Osteoblast (primary cell): ENCODE measurements at regions not wholly inside any gene's neighbourhood (a gene's known extent, or its start where the extent isn't known, plus 50 kb on each side); places are given as distances from the start of the nearest gene placed in this dataset.

Experiments
- DNase-seq: peaks from one replicate; pipeline ENCODE4 v3.0.0; 2011; ENCODE audit warnings: low spot score, mixed read lengths; ENCODE audit not compliant: insufficient read length; ENCODE audit errors: missing footprints
- H2AFZ ChIP-seq: 2 replicates; pipeline ENCODE4 v1.6.0; 2011; ENCODE audit warnings: mild to moderate bottlenecking, low read length
- H3K27ac ChIP-seq: 2 replicates; pipeline ENCODE4 v1.5.1; 2011; ENCODE audit warnings: mild to moderate bottlenecking, low read depth, low read length, moderate library complexity
- H3K27me3 ChIP-seq: 2 replicates; pipeline ENCODE4 v1.6.0; 2012; ENCODE audit warnings: mild to moderate bottlenecking, control low read depth, inconsistent platforms, low read length, moderate library complexity; ENCODE audit not compliant: insufficient read depth
- H3K36me3 ChIP-seq: 2 replicates; pipeline ENCODE4 v1.5.1; 2011; ENCODE audit warnings: mild to moderate bottlenecking, low read length, control low read depth, moderate library complexity; ENCODE audit not compliant: insufficient read depth
- H3K4me1 ChIP-seq: 2 replicates; pipeline ENCODE4 v1.5.1; 2011; ENCODE audit warnings: mild to moderate bottlenecking, low read length, control low read depth, moderate library complexity; ENCODE audit not compliant: insufficient read depth
- H3K4me2 ChIP-seq: 2 replicates; pipeline ENCODE4 v1.6.0; 2011; ENCODE audit warnings: mild to moderate bottlenecking, low read length; ENCODE audit not compliant: insufficient read depth
- H3K4me3 ChIP-seq: fragments of 200-600 bp; sonication (generic); 3 replicates; pipeline ENCODE4 v1.5.1; 2012; ENCODE audit warnings: mild to moderate bottlenecking, low read length, inconsistent platforms; ENCODE audit not compliant: insufficient read depth
- H3K79me2 ChIP-seq: 2 replicates; pipeline ENCODE4 v1.6.0; 2012; ENCODE audit warnings: mild to moderate bottlenecking, low read length, control low read depth, inconsistent platforms; ENCODE audit not compliant: insufficient read depth
- H3K9me3 ChIP-seq: 2 replicates; pipeline ENCODE4 v1.5.1; 2011; ENCODE audit warnings: low read depth, low read length, control low read depth
- H4K20me1 ChIP-seq: 2 replicates; pipeline ENCODE4 v1.6.0; 2012; ENCODE audit warnings: mild to moderate bottlenecking, low read length, control low read depth; ENCODE audit not compliant: insufficient read depth
- CTCF ChIP-seq: IDR thresholded peaks from 2 replicates; pipeline ENCODE4 v1.5.1; 2011; ENCODE audit warnings: mild to moderate bottlenecking, low read depth, low read length, moderate library complexity; ENCODE audit errors: extremely low read depth

DNA sequence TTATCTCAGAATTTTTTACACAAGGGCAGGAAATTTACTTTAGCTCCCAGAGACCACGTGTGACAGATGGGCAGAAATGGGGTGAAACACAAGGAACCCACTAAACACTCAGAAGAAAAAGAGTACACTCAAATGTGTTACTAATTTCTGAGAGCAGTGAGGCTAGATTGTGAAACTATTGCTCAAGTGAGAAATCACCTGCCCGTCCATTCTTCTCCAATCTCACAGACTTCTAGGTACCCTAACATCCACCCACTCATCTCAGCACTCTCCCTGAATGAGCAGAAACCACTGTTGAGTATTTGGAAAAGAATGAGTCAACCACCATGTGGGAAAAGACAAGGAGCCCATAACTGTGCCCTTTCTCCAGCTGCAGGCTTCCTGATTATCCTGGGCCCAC lies 293.0 kb upstream of the CDH2 start:
- Histone ChIP-seq H3K4me3 (no peak overlapping the region), H3K79me2 (no peaks in the 10 kb centered on the region), H3K9me3 (peaks cover 3% of the 10 kb centered on the region), H3K36me3 (no peaks in the 10 kb centered on the region), H3K4me1 (no peaks in the 10 kb centered on the region), H3K27me3 (no peaks in the 10 kb centered on the region), H2AFZ (no peak overlapping the region), H3K27ac (no peak overlapping the region), H3K4me2 (no peak overlapping the region), H4K20me1 (no peaks in the 10 kb centered on the region)
- TF ChIP-seq CTCF = no peak
- peak; percentile 43 for DNase-seq

- no peaks in the 10 kb centered on the region for H3K79me2 ChIP-seq
- no peaks in the 10 kb centered on the region for H3K36me3 ChIP-seq
- no peak overlapping the region for H3K4me3 ChIP-seq
- no peak for DNase-seq
- H3K9me3 ChIP-seq = peaks cover 3% of the 10 kb centered on the region
- no peak overlapping the region for H2AFZ ChIP-seq
- no peak overlapping the region for H3K4me2 ChIP-seq
- H3K27me3 ChIP-seq = no peaks in the 10 kb centered on the region
- no peaks in the 10 kb centered on the region for H4K20me1 ChIP-seq
- no peak overlapping the region for H3K27ac ChIP-seq
- TF ChIP-seq CTCF = no peak
- H3K4me1 ChIP-seq = no peaks in the 10 kb centered on the region
Measured at GRCh38 chr18:28468901-28469300, 292.0 kb upstream of the CDH2 start.

GRCh38 chr18:28466204-28466603 lies 289.3 kb upstream of the CDH2 start:
- peaks cover 3% of the 10 kb centered on the region for H3K9me3 ChIP-seq
- no peaks in the 10 kb centered on the region for H3K4me1 ChIP-seq
- H2AFZ ChIP-seq = no peak overlapping the region
- H3K27me3 ChIP-seq = no peaks in the 10 kb centered on the region
- H3K36me3 ChIP-seq = no peaks in the 10 kb centered on the region
- H3K79me2 ChIP-seq = no peaks in the 10 kb centered on the region
- no peak overlapping the region for H3K27ac ChIP-seq
- H4K20me1 ChIP-seq = no peaks in the 10 kb centered on the region
- no peak for DNase-seq
- TF ChIP-seq CTCF = no peak
- H3K4me3 ChIP-seq = no peak overlapping the region
- no peak overlapping the region for H3K4me2 ChIP-seq

GRCh38 chr18:28459587-28459986 lies 282.7 kb upstream of the CDH2 start:
- TF ChIP-seq CTCF = no peak
- Histone ChIP-seq H3K4me3 (no peak overlapping the region), H3K36me3 (no peaks in the 10 kb centered on the region), H3K9me3 (no peaks in the 10 kb centered on the region), H3K27me3 (no peaks in the 10 kb centered on the region), H2AFZ (no peak overlapping the region), H3K79me2 (no peaks in the 10 kb centered on the region), H3K4me1 (no peaks in the 10 kb centered on the region), H4K20me1 (no peaks in the 10 kb centered on the region), H3K27ac (no peak overlapping the region), H3K4me2 (no peak overlapping the region)
- no peak for DNase-seq
